ENCODE measurements at regions not wholly inside any gene's neighbourhood (a gene's known extent, or its start where the extent isn't known, plus 50 kb on each side); places are given as distances from the start of the nearest gene placed in this dataset.

GRCh38 chr12:97927977-97928376 lies 465.4 kb downstream of the RMST start:
- no peak for DNase-seq (ENCODE audit: insufficient read length, low spot score)
- no peak for TF ChIP-seq CTCF (IDR thresholded peaks at IDR 0.05; ENCODE audit: insufficient read depth, missing control alignments)
- FAIRE-seq, result no peak

GRCh38 chr12:97936165-97936564 lies 473.6 kb downstream of the RMST start:
- FAIRE-seq (no peak), DNase-seq (ENCODE audit: insufficient read length, low spot score) (no peak)

GRCh38 chr12:97938031-97938430 lies 475.4 kb downstream of the RMST start:
- no peak for TF ChIP-seq CTCF (IDR thresholded peaks at IDR 0.05; ENCODE audit: insufficient read depth, missing control alignments)
- DNase-seq (ENCODE audit: insufficient read length, low spot score) (no peak), FAIRE-seq (no peak)

More at GRCh38 chr12:97936165-97936564, 473.6 kb downstream of the RMST start:
- TF ChIP-seq CTCF (IDR thresholded peaks at IDR 0.05; ENCODE audit: insufficient read depth, missing control alignments), result no peak

- DNase-seq (ENCODE audit: insufficient read length, low spot score), result no peak
- no peak for TF ChIP-seq CTCF (IDR thresholded peaks at IDR 0.05; ENCODE audit: insufficient read depth, missing control alignments)
- FAIRE-seq, result no peak
These were observed 476.6 kb downstream of the RMST start for GRCh38 chr12:97939156-97939555.

GRCh38 chr12:97940105-97940504 lies 477.5 kb downstream of the RMST start:
- FAIRE-seq (no peak), DNase-seq (ENCODE audit: insufficient read length, low spot score) (no peak)
- no peak for TF ChIP-seq CTCF (IDR thresholded peaks at IDR 0.05; ENCODE audit: insufficient read depth, missing control alignments)

- no peak for TF ChIP-seq CTCF (IDR thresholded peaks at IDR 0.05; ENCODE audit: insufficient read depth, missing control alignments)
- no peak for DNase-seq (ENCODE audit: insufficient read length, low spot score)
- no peak for FAIRE-seq
These were observed 478.0 kb downstream of the RMST start for GRCh38 chr12:97940629-97941028.

GRCh38 chr12:97941686-97942354 lies 479.2 kb downstream of the RMST start:
- no peak for FAIRE-seq
- TF ChIP-seq CTCF (IDR thresholded peaks at IDR 0.05; ENCODE audit: insufficient read depth, missing control alignments), result no peak

More at GRCh38 chr12:97941686-97942354, 479.2 kb downstream of the RMST start:
- DNase-seq (ENCODE audit: insufficient read length, low spot score), result no peak
